ENCODE measurements at regions not wholly inside any gene's neighbourhood (a gene's known extent, or its start where the extent isn't known, plus 50 kb on each side); places are given as distances from the start of the nearest gene placed in this dataset.

GRCh38 chr12:18153826-18154225 lies 63.8 kb upstream of the RERGL start:
- Histone ChIP-seq H3K36me3 (ENCODE audit: control insufficient read depth, insufficient read depth, low read length) (no peaks in the 10 kb centered on the region), H3K4me1 (ENCODE audit: control insufficient read depth, insufficient read depth, low read length) (no peaks in the 10 kb centered on the region), H3K27ac (ENCODE audit: low read length) (no peak overlapping the region), H3K9me3 (replicated peaks; ENCODE audit: control insufficient read depth, low read depth, low read length) (peaks cover 9% of the 10 kb centered on the region), H3K4me3 (ENCODE audit: low read length) (no peak overlapping the region), H3K27me3 (ENCODE audit: control insufficient read depth, insufficient read depth, low read length) (no peaks in the 10 kb centered on the region)
- no peak for DNase-seq
- WGBS (ENCODE audit: insufficient coverage) = 86% methylated on average over 1 of the region's 2 CpGs

- Histone ChIP-seq H3K27me3 (ENCODE audit: control insufficient read depth, insufficient read depth, low read length) (no peaks in the 10 kb centered on the region), H3K9me3 (replicated peaks; ENCODE audit: control insufficient read depth, low read depth, low read length) (no peaks in the 10 kb centered on the region), H3K36me3 (ENCODE audit: control insufficient read depth, insufficient read depth, low read length) (no peaks in the 10 kb centered on the region), H3K27ac (ENCODE audit: low read length) (no peak overlapping the region), H3K4me3 (ENCODE audit: low read length) (no peak overlapping the region), H3K4me1 (ENCODE audit: control insufficient read depth, insufficient read depth, low read length) (no peaks in the 10 kb centered on the region)
- no peak for DNase-seq
- WGBS (ENCODE audit: insufficient coverage) = no CpG with 5 or more reads among the region's 1 CpG
These were observed 61.0 kb upstream of the RERGL start for GRCh38 chr12:18151036-18151435.

- Histone ChIP-seq H3K4me1 (ENCODE audit: control insufficient read depth, insufficient read depth, low read length) (no peaks in the 10 kb centered on the region), H3K27ac (ENCODE audit: low read length) (no peak overlapping the region), H3K9me3 (replicated peaks; ENCODE audit: control insufficient read depth, low read depth, low read length) (no peaks in the 10 kb centered on the region), H3K27me3 (ENCODE audit: control insufficient read depth, insufficient read depth, low read length) (no peaks in the 10 kb centered on the region), H3K36me3 (ENCODE audit: control insufficient read depth, insufficient read depth, low read length) (no peaks in the 10 kb centered on the region), H3K4me3 (ENCODE audit: low read length) (no peak overlapping the region)
- WGBS (ENCODE audit: insufficient coverage) = 46% methylated on average over 2 of the region's 2 CpGs
- DNase-seq = no peak
These were observed 59.0 kb upstream of the RERGL start for GRCh38 chr12:18148961-18149360.

- Histone ChIP-seq H3K27me3 (ENCODE audit: control insufficient read depth, insufficient read depth, low read length) (no peaks in the 10 kb centered on the region), H3K9me3 (replicated peaks; ENCODE audit: control insufficient read depth, low read depth, low read length) (no peaks in the 10 kb centered on the region), H3K36me3 (ENCODE audit: control insufficient read depth, insufficient read depth, low read length) (no peaks in the 10 kb centered on the region), H3K4me3 (ENCODE audit: low read length) (no peak overlapping the region), H3K27ac (ENCODE audit: low read length) (no peak overlapping the region), H3K4me1 (ENCODE audit: control insufficient read depth, insufficient read depth, low read length) (peaks cover 1% of the 10 kb centered on the region)
- DNase-seq = peak; percentile 9
- WGBS (ENCODE audit: insufficient coverage) = no CpG with 5 or more reads among the region's 3 CpGs
These were observed 56.4 kb upstream of the RERGL start for GRCh38 chr12:18146363-18146762.

GRCh38 chr12:18145924-18146323 lies 55.9 kb upstream of the RERGL start:
- H3K27ac ChIP-seq (ENCODE audit: low read length) = no peak overlapping the region
- DNase-seq = peak; percentile 16
- WGBS (ENCODE audit: insufficient coverage) = 80% methylated on average over 1 of the region's 3 CpGs

GRCh38 chr12:18141048-18141982 lies 51.3 kb upstream of the RERGL start:
- Histone ChIP-seq H3K27me3 (ENCODE audit: control insufficient read depth, insufficient read depth, low read length) (no peaks in the 10 kb centered on the region), H3K4me1 (ENCODE audit: control insufficient read depth, insufficient read depth, low read length) (peaks cover 6% of the 10 kb centered on the region), H3K27ac (ENCODE audit: low read length) (peak overlapping the region; percentile 76), H3K9me3 (replicated peaks; ENCODE audit: control insufficient read depth, low read depth, low read length) (no peaks in the 10 kb centered on the region), H3K4me3 (ENCODE audit: low read length) (no peak overlapping the region), H3K36me3 (ENCODE audit: control insufficient read depth, insufficient read depth, low read length) (no peaks in the 10 kb centered on the region)
- WGBS (ENCODE audit: insufficient coverage) = no CpG with 5 or more reads among the region's 4 CpGs
- DNase-seq = peak; percentile 90

More at GRCh38 chr12:18145924-18146323, 55.9 kb upstream of the RERGL start:
- Histone ChIP-seq H3K27me3 (ENCODE audit: control insufficient read depth, insufficient read depth, low read length) (no peaks in the 10 kb centered on the region), H3K4me3 (ENCODE audit: low read length) (no peak overlapping the region), H3K4me1 (ENCODE audit: control insufficient read depth, insufficient read depth, low read length) (peaks cover 2% of the 10 kb centered on the region), H3K36me3 (ENCODE audit: control insufficient read depth, insufficient read depth, low read length) (no peaks in the 10 kb centered on the region), H3K9me3 (replicated peaks; ENCODE audit: control insufficient read depth, low read depth, low read length) (no peaks in the 10 kb centered on the region)

- DNase-seq = peak; percentile 70
- no peaks in the 10 kb centered on the region for H3K36me3 ChIP-seq (ENCODE audit: control insufficient read depth, insufficient read depth, low read length)
- WGBS (ENCODE audit: insufficient coverage) = no CpG with 5 or more reads among the region's 1 CpG
- peaks cover 8% of the 10 kb centered on the region for H3K4me1 ChIP-seq (ENCODE audit: control insufficient read depth, insufficient read depth, low read length)
- no peaks in the 10 kb centered on the region for H3K27me3 ChIP-seq (ENCODE audit: control insufficient read depth, insufficient read depth, low read length)
- no peak overlapping the region for H3K4me3 ChIP-seq (ENCODE audit: low read length)
- no peak overlapping the region for H3K27ac ChIP-seq (ENCODE audit: low read length)
- H3K9me3 ChIP-seq (replicated peaks; ENCODE audit: control insufficient read depth, low read depth, low read length) = no peaks in the 10 kb centered on the region
These were observed 50.1 kb upstream of the RERGL start for GRCh38 chr12:18139989-18140596.

Measured in muscle of leg (tissue), 3 donors.